Thyroid gland (tissue), 4 donors: ENCODE measurements at regions not wholly inside any gene's neighbourhood (a gene's known extent, or its start where the extent isn't known, plus 50 kb on each side); places are given as distances from the start of the nearest gene placed in this dataset.

Experiments used
- DNase-seq, 2 donors: peaks; one replicate each; pipeline ENCODE4 v3.0.0-alpha.2; 2019
- H3K27ac ChIP-seq, 3 donors: fragments of 200-600 bp; sonication (generic); 1 replicate in 2 of 3; 2 replicates in 1 of 3; pipeline ENCODE4 v1.5.1; 2016 to 2019; ENCODE audit warnings: mild to moderate bottlenecking in 1 of 3, moderate library complexity in 1 of 3
- H3K27me3 ChIP-seq: fragments of 200-600 bp; sonication (generic); one replicate; pipeline ENCODE4 v1.5.1; 2019
- H3K36me3 ChIP-seq, 2 donors: fragments of 200-600 bp; sonication (generic); one replicate each; pipeline ENCODE4 v1.5.1; 2016 to 2019
- H3K4me1 ChIP-seq, 2 donors: fragments of 200-600 bp; sonication (generic); one replicate each; pipeline ENCODE4 v1.5.1; 2017 to 2019
- H3K4me3 ChIP-seq, 3 donors: fragments of 200-600 bp; sonication (generic); replicated peaks in 1 of 3; 1 replicate in 2 of 3; 2 replicates in 1 of 3; pipeline ENCODE4 v1.5.1; 2016; ENCODE audit warnings: mild to moderate bottlenecking in 1 of 3
- H3K9me3 ChIP-seq: fragments of 200-600 bp; sonication (generic); one replicate; pipeline ENCODE4 v1.5.1; 2017
- CTCF ChIP-seq, 6 experiments: fragments of 200-600 bp in 3 of 6; fragments of 450-650 bp in 3 of 6; sonication (generic) in 3 of 6; IDR thresholded peaks; one replicate each; pipeline ENCODE4 v1.5.1; 2016 to 2019; ENCODE audit warnings: antibody characterized with exemption in 6 of 6, mild to moderate bottlenecking in 2 of 6, inconsistent platforms in 1 of 6, moderate library complexity in 1 of 6
- POLR2A ChIP-seq, 2 donors: fragments of 450-650 bp; IDR thresholded peaks; one replicate each; pipeline ENCODE4 v1.6.1; 2017; ENCODE audit warnings: antibody characterized with exemption in 2 of 2, mild to moderate bottlenecking in 2 of 2, moderate library complexity in 1 of 2
- WGBS, 2 donors: methylation state at CpG; one replicate each; pipeline ENCODE4 v1.1.5; 2017; 5-methylcytosine and 5-hydroxymethylcytosine counted together
- intact Hi-C: fragments of 100-400 bp; cut with DNase I; formaldehyde crosslinking; loops from one replicate; pipeline ENCODE4 v1.15.1; 2023

- intact Hi-C loops, result no loop called here
- WGBS, 2 donors, result 75 to 82% methylated on average over 7 of the region's 7 CpGs
- Histone ChIP-seq H3K4me3 (no peak overlapping the region), H3K36me3 (no peaks in the 10 kb centered on the region), H3K4me1 (no peaks in the 10 kb centered on the region), H3K27ac (no peak overlapping the region), H3K9me3 (no peaks in the 10 kb centered on the region), H3K27me3 (no peaks in the 10 kb centered on the region)
- DNase-seq, result no peak
- no peak for TF ChIP-seq CTCF (IDR thresholded peaks at IDR 0.05)
- TF ChIP-seq POLR2A (IDR thresholded peaks at IDR 0.05), result no peak
These were observed 184.0 kb upstream of the LYZL1 start for GRCh38 chr10:29104661-29105399.

- WGBS, 2 donors, result 80 to 84% methylated on average over 4 of the region's 4 CpGs
- H3K9me3 ChIP-seq, result no peaks in the 10 kb centered on the region
- DNase-seq, result no peak
- TF ChIP-seq POLR2A (IDR thresholded peaks at IDR 0.05), result no peak
- TF ChIP-seq CTCF (IDR thresholded peaks at IDR 0.05), result no peak
- no peaks in the 10 kb centered on the region for H3K4me1 ChIP-seq
- no peaks in the 10 kb centered on the region for H3K27me3 ChIP-seq
- no peak overlapping the region for H3K27ac ChIP-seq
- H3K4me3 ChIP-seq, result no peak overlapping the region
- no peaks in the 10 kb centered on the region for H3K36me3 ChIP-seq
- intact Hi-C loops, result no loop called here
These were observed 183.2 kb upstream of the LYZL1 start for GRCh38 chr10:29105516-29106215.

GRCh38 chr10:29106287-29106686 lies 182.6 kb upstream of the LYZL1 start:
- intact Hi-C loops, result no loop called here
- Histone ChIP-seq H3K27me3 (no peaks in the 10 kb centered on the region), H3K36me3 (no peaks in the 10 kb centered on the region), H3K9me3 (no peaks in the 10 kb centered on the region), H3K4me3 (no peak overlapping the region), H3K27ac (no peak overlapping the region), H3K4me1 (no peaks in the 10 kb centered on the region)
- TF ChIP-seq CTCF (IDR thresholded peaks at IDR 0.05) (no peak), POLR2A (IDR thresholded peaks at IDR 0.05) (no peak)
- DNase-seq, result no peak
- 59 to 66% methylated on average over 4 of the region's 4 CpGs for WGBS, 2 donors

GRCh38 chr10:29107866-29108498 lies 180.9 kb upstream of the LYZL1 start:
- Histone ChIP-seq H3K27me3 (no peaks in the 10 kb centered on the region), H3K27ac (no peak overlapping the region), H3K36me3 (no peaks in the 10 kb centered on the region), H3K4me1 (no peaks in the 10 kb centered on the region), H3K4me3 (no peak overlapping the region), H3K9me3 (no peaks in the 10 kb centered on the region)
- TF ChIP-seq POLR2A (IDR thresholded peaks at IDR 0.05), result no peak
- no peak for TF ChIP-seq CTCF (IDR thresholded peaks at IDR 0.05)
- intact Hi-C loops, result no loop called here
- DNase-seq, result no peak
- WGBS, 2 donors, result 97 to 100% methylated on average over 2 of the region's 2 CpGs
